Stimulated activated CD4-positive, alpha-beta T cell treated with anti-CD3 and anti-CD28 coated beads, Interleukin-2, amount 100 ng/mL, for 24 hours (primary cell): ENCODE measurements at regions not wholly inside any gene's neighbourhood (a gene's known extent, or its start where the extent isn't known, plus 50 kb on each side); places are given as distances from the start of the nearest gene placed in this dataset.
"Not testable (repeated sequence)": the region's sequence is repeated elsewhere in the genome, so short reads cannot be mapped to it uniquely, and the experiment has no call there.

Experiments used
- DNase-seq, 2 donors: peaks; one replicate each; pipeline ENCODE4 v3.0.0-alpha.2; 2020

DNA sequence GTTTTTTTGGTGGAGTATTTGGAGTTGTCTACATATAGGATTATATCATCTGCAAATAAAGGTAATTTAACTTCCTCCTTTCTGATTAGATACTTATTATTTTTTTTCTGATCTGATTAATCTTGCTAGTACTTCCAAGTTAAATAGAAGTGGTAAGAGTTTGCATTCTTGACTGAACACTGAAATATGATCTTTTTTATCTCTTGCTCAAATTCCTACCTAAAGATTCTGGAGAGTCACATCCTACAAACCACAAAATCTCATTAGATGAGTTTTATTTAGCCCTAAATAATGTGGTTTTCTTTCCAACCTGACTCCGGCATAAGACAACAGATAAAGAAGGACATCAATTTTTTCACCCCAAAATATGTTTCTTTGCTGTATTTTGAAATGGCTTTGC lies 977.9 kb upstream of the GBE1 start:
- no peak for DNase-seq

DNA sequence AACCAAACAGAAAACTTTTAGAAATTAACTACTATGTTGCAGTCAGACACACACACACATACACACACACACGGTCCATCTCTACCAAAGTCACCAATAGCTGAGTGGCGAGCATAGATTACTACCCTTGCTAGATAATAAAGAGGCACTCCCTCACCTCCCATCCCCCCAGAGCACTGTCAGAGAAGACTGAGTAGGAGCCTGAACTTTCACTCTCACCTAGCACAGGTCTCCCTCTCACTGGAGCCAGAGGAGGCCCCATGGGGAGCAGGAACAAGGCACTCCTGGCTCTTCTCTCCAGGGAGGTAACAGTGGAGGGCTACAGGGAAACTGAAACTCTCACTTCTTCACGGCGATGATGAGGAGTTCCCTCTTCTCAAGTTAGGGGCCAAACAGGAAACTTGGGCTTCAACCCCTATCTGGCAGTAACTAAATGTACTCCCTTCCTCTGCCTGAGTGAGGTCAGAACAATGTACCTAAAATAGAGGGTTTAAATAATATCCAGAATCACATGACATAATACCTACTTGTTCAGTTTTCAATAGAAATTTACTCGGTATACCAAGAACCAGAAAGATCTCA lies 975.3 kb upstream of the GBE1 start:
- DNase-seq, result no peak

DNA sequence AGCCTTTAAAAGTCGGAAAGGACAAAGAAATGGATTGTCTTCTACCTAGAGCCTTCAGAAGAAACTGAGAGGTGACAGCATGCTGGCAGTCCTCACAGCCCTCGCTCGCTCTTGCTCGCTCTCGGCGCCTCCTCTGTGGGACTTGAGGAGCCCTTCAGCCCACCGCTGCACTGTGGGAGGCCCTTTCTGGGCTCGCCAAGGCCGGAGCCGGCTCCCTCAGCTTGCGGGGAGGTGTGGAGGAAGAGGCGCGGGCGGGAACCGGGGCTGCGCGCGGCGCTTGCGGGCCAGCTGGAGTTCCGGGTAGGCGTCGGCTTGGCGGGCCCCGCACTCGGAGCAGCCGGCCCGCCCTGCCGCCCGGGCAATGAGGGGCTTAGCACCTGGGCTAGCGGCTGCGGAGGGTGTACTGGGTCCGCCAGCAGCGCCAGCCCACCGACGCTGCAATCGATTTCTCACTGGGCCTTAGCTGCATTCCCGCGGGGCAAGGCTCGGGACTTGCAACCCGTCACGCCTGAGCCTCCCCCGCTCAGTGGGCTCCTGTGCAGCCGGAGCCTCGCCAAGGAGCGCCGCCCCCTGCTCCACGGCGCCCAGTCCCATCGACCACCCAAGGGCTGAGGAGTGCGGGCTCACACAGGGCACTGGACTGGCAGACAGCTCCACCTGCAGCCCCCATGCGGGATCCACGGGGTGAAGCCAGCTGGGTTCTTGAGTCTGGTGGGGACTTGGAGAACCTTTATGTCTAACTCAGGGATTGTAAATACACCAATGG lies 953.8 kb upstream of the GBE1 start:
- DNase-seq, result no peak

DNA sequence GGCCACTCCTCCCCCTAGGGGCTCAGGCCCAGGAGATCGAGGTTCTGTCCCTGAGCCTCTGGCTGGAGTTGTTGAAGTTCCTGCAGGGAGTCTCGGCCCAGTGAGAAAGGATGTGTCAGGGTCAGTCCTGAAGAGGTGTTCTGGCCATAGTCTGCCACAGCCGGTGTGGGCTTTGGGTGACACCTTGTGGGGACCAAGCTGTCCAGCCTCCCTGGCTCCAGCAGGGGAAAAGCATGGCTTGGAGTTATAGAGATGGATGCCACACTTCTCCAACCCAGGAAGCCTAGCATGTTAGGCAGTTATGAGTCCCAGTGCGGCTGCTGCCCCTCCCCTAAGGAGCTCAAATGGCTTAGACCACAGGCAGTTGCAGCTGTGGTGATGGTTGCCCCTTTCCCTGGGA lies 945.6 kb upstream of the GBE1 start:
- DNase-seq, result no peak

DNA sequence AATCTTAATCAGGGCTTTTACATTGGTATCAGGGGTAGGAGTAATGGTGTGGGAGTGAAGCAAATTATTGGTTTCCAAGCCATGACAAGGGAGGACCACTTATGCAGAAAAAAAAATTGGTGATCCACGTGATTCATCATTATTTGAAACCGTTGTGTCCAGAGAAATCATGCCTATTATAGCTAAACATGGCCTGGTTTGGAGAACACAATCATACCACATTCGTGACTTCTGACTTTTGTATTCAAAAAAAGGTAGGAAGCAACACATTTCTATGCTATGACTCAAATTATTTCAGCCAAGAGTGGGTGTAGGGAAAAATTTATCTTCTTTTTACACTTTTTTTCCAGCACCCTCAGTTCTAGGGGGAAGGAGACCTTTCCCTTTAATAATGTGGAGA lies 924.3 kb upstream of the GBE1 start:
- no peak for DNase-seq

DNA sequence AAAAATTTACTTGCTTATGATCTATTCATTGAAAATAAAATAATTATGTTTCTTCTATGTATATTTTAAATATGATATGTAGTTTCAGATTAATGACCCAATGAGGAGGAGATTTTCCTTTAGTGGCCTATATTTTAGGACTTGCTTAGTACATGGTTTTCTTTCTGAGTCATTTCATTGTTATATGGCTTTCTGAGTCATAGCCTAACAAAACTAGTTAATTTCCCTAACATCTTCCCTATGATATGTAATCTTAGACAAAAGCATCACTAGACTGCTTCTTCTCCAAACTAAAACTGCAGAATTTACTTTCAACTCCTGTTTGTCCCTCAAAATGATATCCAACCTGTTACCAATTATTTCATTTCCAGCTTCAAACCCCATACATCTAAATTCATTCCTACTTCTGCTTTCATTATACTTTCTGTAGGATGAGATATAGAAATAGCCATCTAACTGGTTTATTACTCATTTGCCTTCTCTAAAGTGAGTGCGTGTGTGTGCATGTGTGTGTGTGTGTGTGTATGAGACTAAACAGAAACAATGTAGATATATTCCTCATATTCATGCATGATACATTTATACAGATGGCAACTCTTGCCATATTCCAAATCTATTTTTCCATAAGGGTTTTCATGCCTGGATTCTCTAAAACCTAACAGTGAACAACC lies 915.0 kb upstream of the GBE1 start:
- DNase-seq, result no peak

DNA sequence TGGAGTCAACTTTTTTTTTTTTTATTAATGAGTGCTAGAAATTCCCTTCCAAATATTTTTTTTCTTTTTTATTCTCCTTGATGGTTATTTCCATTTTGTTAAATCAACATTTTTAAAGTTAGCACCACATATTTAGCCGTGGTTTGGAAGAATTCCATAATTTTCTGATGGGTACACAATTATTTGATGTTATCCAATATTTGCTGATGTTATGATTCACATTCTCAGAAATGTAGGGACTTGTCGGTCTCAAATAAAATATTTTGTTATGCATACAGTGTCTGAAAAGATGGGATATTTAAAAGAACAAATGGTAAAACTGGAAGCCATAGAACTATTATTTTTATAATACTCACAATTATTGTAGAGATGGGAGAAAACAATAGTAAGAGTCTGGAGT lies 911.5 kb upstream of the GBE1 start:
- no peak for DNase-seq

DNA sequence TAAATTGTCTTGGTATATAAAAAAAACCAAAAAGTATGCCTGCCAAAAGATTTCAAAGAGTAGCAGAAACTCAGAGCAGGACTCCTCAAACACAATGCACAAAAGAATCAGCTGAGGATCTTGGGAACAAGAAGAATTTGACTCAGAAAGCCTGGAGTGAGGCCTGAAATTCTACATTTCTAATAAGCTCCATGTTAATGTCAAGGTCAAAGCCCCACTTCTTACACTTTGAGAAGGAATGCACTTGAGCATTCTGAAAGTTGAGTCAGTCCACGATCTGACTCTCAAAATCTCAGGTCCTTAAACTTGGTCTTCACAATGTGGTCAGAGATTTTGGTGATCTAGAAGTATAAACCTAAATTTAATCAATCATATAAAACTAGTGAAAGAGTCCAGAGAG lies 910.0 kb upstream of the GBE1 start:
- DNase-seq, result no peak

DNA sequence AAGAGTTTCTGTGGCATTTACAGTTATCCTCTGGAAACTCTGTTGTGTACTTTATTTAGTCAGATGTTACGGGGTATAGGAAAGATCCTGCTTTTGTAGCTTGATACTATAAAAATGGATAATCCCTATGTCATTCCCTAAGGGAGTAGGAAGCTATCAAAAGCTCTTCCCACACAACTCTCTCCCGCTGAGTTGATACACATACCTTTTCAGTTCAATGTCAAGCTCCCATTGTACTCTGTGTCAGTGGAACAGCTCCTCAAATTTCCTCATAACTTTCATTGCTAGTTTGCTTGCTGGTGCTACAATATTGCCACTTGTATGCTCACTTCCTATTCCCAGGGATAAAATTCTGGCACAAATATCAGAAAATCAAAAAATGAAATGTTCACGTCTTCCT lies 893.3 kb upstream of the GBE1 start:
- DNase-seq, result no peak

DNA sequence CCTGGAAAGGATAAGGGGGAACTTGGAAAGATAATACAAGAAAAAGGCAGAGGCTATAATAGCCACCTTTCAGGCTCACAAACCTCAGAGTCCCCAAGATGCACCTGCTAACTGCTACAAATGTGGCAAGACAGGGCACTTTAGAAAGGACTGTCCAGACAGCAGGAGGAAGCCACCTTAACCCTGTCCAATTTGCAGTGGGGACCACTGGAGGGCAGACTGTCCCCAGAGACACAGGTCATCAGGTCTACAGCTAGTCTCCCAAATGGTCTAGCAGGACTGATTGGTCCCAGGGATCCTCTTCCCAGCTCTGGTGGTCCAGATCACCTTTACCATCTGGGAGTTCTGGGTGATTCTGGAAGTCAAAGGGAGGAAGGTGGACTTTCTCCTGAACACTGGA lies 882.5 kb upstream of the GBE1 start:
- DNase-seq, result no peak

DNA sequence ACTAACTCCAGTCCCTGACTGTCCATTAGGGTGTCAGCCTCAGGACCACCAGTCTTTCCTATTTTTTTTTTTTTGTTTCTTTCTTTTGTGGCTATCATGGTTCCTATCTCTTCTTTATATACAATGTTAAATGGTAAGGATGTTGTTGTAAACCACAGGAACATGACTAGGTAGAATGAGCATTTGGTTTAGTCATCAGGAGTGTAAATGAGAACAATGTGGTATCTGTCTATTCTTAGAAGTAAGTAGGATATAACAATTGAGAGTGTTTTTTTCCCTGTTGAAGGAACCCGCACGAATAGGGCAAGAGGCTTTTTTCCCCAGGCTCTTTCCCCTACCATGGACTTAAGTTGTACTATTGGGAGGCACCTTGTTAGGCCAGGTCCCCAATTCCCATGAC lies 880.3 kb upstream of the GBE1 start:
- no peak for DNase-seq

DNA sequence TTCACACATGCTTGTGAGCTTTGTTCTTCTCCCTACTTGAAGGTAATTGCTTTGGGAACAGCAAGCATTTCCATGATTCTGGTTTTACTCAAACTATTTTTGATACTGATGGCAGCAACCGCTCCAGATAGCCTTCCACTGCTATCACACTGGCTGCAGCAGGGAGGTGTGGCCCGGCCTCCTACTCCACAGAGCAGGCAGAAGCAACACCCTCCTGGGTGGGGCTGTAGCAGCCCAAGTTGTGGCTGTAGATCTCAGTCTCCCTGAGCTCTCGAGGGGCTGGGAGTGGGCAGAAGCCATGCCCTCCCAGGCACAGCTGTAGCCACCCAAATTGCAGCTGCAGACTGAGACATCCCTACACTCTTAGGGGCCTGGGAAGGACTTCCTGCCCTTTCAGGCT lies 878.8 kb upstream of the GBE1 start:
- no peak for DNase-seq

DNA sequence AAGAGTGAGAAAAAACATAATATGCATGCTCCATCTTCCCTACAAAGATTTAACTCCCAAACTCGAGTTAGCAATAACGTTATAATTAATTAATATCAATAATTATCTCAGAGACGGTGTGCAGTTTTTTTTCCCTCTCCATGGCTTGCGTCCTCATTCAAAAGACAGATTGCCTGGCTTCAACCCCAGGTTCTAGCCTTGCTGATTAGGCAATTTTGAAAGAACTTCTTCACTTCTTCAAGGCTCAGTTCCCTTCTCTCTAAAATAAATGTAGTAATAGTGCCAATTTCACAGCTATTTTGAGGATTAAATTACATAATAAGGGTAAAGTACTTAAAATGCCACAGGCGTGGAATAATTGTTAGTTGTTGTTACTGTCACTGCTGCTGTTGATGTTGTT lies 876.1 kb upstream of the GBE1 start:
- DNase-seq, result no peak

DNA sequence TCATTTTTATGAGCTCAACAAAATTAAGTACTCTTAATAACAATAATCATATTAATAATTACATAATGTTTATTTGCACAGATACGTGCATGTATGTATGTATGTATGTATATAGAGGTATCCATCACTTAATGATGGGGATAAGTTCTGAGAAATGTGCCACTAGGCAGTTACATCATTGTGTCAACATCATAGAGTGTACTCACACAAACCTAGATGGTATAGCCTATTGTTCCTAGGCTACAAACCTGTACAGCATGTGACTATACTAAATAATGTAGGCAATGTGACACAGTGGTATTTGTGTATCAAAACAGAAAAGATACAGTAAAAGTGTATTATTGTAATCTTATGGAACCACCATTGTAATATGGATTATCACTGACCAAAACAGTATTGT lies 874.7 kb upstream of the GBE1 start:
- DNase-seq, result no peak

DNA sequence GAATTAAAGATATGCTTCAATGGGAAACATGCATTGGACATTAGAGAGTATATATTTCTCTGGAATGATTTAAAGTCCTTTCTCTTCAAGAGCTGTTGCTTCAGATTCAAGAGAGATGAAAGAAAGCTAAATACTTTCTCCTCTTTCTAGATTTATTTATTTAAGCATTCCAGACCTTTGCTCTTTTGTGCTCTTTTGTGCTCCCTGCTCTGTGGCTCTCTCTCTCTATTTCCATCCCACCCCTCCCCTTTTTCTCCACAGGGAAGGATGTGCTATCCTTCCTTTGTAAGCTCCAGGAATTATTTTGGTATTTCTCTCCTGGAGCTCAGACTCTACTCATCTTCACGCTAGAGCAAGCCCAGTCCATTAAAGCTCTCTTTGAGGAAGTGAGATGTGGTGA lies 871.9 kb upstream of the GBE1 start:
- no peak for DNase-seq

DNA sequence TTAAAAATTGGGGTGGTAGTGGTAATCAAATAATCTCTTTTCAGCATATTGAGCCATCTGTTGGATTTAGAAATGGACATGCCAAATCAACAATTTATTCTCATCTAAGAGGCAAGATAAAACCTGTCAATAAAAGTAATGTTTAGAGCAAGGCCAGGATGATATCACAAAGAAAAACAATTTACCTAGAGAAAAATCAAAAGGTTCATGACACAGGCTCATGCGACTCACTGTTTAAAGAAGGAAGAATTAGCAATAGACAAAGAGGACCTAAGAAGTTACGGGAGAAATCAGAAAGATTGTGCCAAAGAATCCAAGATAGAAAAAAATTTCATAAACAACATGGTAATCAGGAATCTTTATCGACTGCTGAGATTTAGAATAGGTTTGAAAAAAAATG lies 868.5 kb upstream of the GBE1 start:
- no peak for DNase-seq

DNA sequence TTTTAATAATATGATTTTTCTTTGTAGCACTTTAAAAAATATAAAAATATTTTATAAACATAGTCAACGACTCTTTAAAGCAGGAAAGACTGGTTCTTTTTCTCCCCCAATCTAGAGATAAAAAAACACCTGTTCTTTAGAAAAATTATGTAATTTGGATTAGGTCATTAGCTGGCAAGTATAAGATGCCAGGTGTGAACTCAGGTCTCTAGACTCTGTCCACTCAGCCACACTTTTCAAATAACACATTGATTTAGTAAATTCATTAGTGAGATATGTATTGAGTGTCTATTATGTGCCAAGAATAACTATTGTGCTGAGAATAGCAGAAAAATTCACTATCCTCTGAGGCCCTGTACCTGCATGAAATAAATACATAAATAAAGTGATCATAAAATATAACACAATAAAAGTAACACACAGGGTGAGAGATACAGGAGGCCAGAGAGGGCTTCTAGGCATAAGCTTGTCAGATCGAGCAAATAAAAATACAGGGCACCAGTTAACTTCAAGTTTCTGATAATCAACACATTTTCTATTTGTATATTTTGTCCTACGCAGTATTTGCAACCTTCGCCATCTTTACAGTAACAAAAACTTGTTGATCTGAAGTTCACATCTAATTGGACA lies 867.1 kb upstream of the GBE1 start:
- DNase-seq, result no peak

DNA sequence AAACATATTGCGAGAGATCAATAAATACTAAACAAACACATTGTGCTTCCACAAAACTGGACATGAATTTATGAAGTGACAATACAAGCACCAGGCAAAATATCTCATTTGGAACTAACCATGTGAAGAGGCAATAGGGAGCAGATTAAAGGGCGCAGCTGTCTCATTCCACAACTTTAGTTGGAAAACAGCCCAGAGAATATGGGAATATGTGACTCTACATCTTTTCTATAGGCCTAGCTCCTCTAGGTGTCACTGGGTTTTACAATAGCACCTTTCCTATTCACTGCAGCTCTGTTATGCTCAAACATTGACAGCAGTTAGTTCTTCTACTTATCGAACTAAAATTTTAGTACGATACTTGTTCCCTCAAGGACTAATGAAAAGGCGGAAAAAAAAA lies 866.3 kb upstream of the GBE1 start:
- DNase-seq, result no peak

DNA sequence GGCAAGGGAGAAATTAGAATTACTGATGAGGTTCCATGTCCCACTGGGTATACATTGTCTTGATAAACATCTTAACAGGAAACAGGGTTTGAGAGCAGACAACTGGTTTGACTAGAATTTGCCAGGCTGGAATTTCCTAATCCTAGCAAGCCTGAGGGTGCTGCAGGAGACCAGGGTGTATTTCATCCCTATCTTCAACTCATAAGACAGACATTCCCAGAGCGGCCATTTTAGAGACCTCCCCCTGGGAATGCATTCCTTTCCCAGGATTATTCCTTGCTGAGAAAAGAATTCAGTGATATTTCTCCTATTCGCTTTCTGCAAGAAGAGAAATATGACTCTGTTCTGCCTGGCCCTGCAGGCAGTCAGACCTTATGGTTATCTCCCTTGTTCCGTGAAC lies 859.3 kb upstream of the GBE1 start:
- DNase-seq, result not testable (repeated sequence)

DNA sequence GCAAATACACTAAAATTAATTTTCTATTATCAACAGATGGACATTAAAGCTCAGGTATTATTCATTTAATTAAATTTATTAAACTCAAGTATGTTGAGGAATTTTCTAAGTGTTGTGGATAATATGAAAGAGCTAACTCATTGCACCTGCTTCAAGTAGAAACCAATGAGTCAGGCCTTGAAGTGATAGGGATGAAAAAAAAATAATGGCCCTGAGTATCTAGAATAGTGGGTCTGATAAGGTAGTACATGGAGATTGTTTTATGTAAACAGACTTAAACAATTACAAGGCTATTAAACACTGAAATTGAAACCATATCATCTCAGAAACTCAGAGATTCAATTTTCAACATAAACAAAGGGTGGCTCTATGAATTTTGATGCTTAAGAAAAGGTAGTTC lies 857.1 kb upstream of the GBE1 start:
- DNase-seq, result no peak

DNA sequence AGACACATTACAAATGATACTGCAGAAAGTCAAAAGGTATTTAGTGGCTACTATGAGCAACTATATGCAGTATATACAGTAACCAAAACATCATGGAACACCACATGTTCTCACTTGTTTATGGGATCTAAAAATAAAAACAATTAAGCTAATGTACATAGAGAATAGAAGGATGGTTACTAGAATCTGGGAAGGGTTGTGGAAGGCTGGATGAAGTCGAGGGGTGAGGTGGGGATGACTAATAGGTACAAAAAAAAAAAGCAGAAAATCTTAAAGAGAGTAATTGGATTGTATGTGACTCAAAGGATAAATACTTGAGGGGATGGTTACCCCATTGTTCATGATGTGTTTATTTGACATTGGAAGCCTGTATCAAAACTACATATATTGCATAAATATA lies 848.8 kb upstream of the GBE1 start:
- no peak for DNase-seq

DNA sequence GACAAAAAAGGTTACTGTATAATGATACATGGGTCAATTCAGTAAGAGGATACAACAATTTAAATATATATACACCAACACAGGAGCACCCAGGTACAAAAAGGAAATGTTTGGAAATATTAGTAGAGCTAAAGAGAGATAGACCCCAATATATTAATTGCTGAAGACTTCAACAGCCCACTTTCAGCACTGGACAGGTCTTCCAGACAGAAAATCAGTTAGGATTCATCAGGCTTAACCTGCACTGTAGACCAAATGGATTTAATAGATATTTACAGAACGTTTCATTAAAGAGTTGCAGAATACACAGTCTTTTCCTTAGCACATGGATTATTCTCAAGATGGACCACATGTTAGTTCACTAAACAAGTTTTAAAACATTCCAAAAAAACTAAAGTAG lies 845.9 kb upstream of the GBE1 start:
- no peak for DNase-seq

DNA sequence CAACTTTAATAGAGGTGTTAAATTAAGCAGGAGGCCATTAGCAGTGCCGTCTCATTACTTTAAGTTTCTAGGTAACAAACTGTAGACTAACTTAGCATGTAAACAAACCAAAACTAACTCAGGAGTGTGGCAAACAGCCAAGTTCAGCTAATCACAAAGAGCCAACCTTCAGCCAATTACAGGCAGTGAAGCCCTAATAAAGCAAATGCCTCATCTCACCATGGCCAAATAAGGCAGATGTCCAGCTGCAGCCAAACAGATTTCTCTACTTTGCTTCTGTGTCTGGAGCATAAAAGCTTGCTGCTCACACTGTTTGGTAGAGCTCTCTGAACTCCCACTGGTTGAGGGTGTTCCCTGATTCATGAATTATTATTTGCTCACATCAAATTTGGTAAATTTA lies 835.4 kb upstream of the GBE1 start:
- DNase-seq, result no peak

DNA sequence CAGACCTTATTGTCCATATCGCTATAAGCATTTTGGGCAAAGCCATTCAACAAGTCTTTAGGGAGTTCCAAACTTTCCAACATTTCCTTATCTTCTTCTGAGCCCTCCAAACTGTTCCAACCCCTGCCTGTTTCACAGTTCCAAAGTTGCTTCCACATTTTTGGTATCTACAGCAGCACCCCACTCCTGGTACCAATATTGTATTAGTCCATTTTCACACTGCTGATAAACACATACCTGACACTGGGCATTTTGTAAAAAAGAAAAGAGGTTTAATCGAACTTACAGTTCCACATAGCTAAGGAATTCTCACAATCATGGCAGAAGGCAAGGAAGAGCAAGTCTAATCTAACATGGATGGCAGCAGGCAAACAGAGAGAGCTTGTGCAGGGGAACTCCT lies 834.1 kb upstream of the GBE1 start:
- no peak for DNase-seq
